Heart right ventricle (tissue), 16 donors: ENCODE measurements at regions not wholly inside any gene's neighbourhood (a gene's known extent, or its start where the extent isn't known, plus 50 kb on each side); places are given as distances from the start of the nearest gene placed in this dataset.

Source experiments
- ATAC-seq, 8 donors: fragments of 200-7000 bp; cut with Tn5 transposase; one replicate each; pipeline ENCODE4 v1.9.1; 2020; ENCODE audit warnings: mild to moderate bottlenecking in 8 of 8, moderate library complexity in 8 of 8, moderate number of reproducible peaks in 1 of 8
- DNase-seq, 2 donors: peaks; one replicate each; pipeline ENCODE4 v3.0.0-alpha.2; 2020
- H3K27ac ChIP-seq, 10 donors: fragments of 200-600 bp; sonication (generic) in 2 of 10; one replicate each; pipeline versions ENCODE4 v1.5.0 to v1.8.0; 2020 to 2022; ENCODE audit warnings: mild to moderate bottlenecking in 3 of 10
- H3K27me3 ChIP-seq, 7 donors: fragments of 200-600 bp; one replicate each; pipeline ENCODE4 v1.8.0; 2021 to 2022; ENCODE audit warnings: mild to moderate bottlenecking in 2 of 7
- H3K36me3 ChIP-seq, 9 donors: fragments of 200-600 bp; sonication (generic) in 1 of 9; one replicate each; pipeline versions ENCODE4 v1.5.0 to v1.8.0; 2020 to 2022; ENCODE audit warnings: mild to moderate bottlenecking in 2 of 9
- H3K4me1 ChIP-seq, 9 donors: fragments of 200-600 bp; sonication (generic) in 1 of 9; one replicate each; pipeline versions ENCODE4 v1.5.0 to v1.8.0; 2020 to 2022; ENCODE audit warnings: mild to moderate bottlenecking in 4 of 9
- H3K4me3 ChIP-seq, 10 donors: fragments of 200-600 bp; sonication (generic) in 2 of 10; one replicate each; pipeline versions ENCODE4 v1.5.0 to v1.8.0; 2020 to 2022; ENCODE audit warnings: mild to moderate bottlenecking in 7 of 10, moderate library complexity in 2 of 10
- H3K9me3 ChIP-seq, 11 donors: fragments of 200-600 bp in 10 of 11; sonication (generic) in 2 of 11; one replicate each; pipeline versions ENCODE4 v1.5.0 to v1.8.0; 2013 to 2022; ENCODE audit warnings: mild to moderate bottlenecking in 2 of 11, control low read depth in 1 of 11, moderate library complexity in 1 of 11
- WGBS, 2 donors: extraction: QIAGEN DNeasy Blood & Tissue Kit; methylation state at CpG; one replicate each; pipeline ENCODE4 v1.1.7; 2013; ENCODE audit warnings: inconsistent platforms in 1 of 2; 5-methylcytosine and 5-hydroxymethylcytosine counted together
- intact Hi-C, 10 donors: fragments of 100-400 bp; cut with DNase I; formaldehyde crosslinking; loops; one replicate each; pipeline versions ENCODE4 v1.11.1 to v1.14.2; 2022
- TF ChIP-seq, protein P1 (sequence below), 9 donors: fragments of 200-600 bp; sonication (generic) in 2 of 9; IDR thresholded peaks; one replicate each; pipeline versions ENCODE4 v1.5.0 to v1.8.0; 2021 to 2022; ENCODE audit warnings: antibody characterized with exemption in 9 of 9, mild to moderate bottlenecking in 5 of 9, moderate library complexity in 1 of 9
- donor health status: Arrhythmogenic right ventricular cardiomyopathy.
- donor health status: ischemic (EF 13 %, LVEDD 7.1; RV severe dilation, severe dysfunction).
- donor health status: healthy with polysubstance abuse.
- donor health status: DM: no; HTN: yes; CAD: no.
- donor health status: DM: no; HTN: no; CAD: no.
- donor health status: ischemic (EF 25% LVEDD 6.9; RV normal size, moderate dysfunction).
- donor health status: ischemic (EF 25% LVEDD 5.7; RV mildly dilated, moderate dysfunction).
- donor health status: healthy.
- donor health status: DM: yes; HTN: yes; CAD: no.
- donor health status: Ischemic cardiomyopathy.
- donor health status: ischemic (EF 35%, LVEDD 5.7; RV mildly dilated, moderate dysfunction).
- donor health status: nonischemic (EF 11% LVEDD 7.7; RV severe dilation, severe dysfunction).
- donor health status: DM: yes; HTN: yes; CAD: no.
- donor health status: PGD.
- donor health status: ischemic (EF 29% LVEDD 5.4; RV normal size, mild dysfunction).
- donor health status: nonischemic (EF 23%, LVEDD 6.1; RV moderate dilation, normal function).

- no peaks in the 10 kb centered on the region for H3K9me3 ChIP-seq
- TF ChIP-seq, protein P1, sequence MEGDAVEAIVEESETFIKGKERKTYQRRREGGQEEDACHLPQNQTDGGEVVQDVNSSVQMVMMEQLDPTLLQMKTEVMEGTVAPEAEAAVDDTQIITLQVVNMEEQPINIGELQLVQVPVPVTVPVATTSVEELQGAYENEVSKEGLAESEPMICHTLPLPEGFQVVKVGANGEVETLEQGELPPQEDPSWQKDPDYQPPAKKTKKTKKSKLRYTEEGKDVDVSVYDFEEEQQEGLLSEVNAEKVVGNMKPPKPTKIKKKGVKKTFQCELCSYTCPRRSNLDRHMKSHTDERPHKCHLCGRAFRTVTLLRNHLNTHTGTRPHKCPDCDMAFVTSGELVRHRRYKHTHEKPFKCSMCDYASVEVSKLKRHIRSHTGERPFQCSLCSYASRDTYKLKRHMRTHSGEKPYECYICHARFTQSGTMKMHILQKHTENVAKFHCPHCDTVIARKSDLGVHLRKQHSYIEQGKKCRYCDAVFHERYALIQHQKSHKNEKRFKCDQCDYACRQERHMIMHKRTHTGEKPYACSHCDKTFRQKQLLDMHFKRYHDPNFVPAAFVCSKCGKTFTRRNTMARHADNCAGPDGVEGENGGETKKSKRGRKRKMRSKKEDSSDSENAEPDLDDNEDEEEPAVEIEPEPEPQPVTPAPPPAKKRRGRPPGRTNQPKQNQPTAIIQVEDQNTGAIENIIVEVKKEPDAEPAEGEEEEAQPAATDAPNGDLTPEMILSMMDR (IDR thresholded peaks at IDR 0.05) = no peak
- H3K36me3 ChIP-seq = no peaks in the 10 kb centered on the region
- no peak for DNase-seq
- ATAC-seq = no peak
- H3K4me1 ChIP-seq = no peaks in the 10 kb centered on the region
- H3K27ac ChIP-seq = no peak overlapping the region
- H3K4me3 ChIP-seq = no peak overlapping the region
- WGBS, 2 donors = 82 to 86% methylated on average over 1 of the region's 1 CpG
- intact Hi-C loops = loop anchor here in 1 of 10 donors (10.0 kb wide), 1 partner anchor 1180 kb away; no protein-coding TSS in a partner anchor
- peaks cover 0 to 5% (median 3%) of the 10 kb centered on the region in 7 donors for H3K27me3 ChIP-seq
These were observed 103.6 kb upstream of the EGFLAM start for GRCh38 chr5:38154615-38155204.

- Histone ChIP-seq H3K9me3 (no peaks in the 10 kb centered on the region), H3K36me3 (no peaks in the 10 kb centered on the region), H3K4me3 (no peak overlapping the region), H3K4me1 (no peaks in the 10 kb centered on the region), H3K27ac (no peak overlapping the region), H3K27me3 (peaks cover 0 to 5% (median 3%) of the 10 kb centered on the region in 7 donors)
- ATAC-seq (no peak), DNase-seq (no peak)
- intact Hi-C loops = loop anchor here in 1 of 10 donors (10.0 kb wide), 1 partner anchor 1183 kb away; no protein-coding TSS in a partner anchor
- TF ChIP-seq, protein P1 (IDR thresholded peaks at IDR 0.05) = no peak
- WGBS, 2 donors = 69 to 78% methylated on average over 2 of the region's 2 CpGs
These were observed 106.5 kb upstream of the EGFLAM start for GRCh38 chr5:38151878-38152277.

DNA sequence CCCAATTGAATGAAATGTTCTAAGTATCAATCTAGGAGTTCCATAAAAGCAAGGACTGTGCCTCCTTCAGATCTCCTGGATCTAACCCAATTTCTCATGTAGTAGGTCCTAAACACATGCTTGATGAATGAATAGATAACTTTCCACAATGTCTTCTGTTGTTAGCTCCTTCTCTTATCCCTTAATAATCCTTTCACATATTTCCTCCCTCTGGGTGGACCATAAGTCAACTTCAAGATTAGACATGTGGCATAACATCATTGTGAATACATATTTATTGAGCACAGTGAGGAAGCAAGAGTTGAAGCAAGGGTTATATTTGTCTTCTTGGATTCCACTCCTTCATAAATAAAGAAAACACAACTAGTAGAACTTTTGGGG is 108.6 kb upstream of the EGFLAM start:
- TF ChIP-seq, protein P1 (IDR thresholded peaks at IDR 0.05) = no peak
- peaks cover 0 to 5% (median 0%) of the 10 kb centered on the region in 7 donors for H3K27me3 ChIP-seq
- H3K4me1 ChIP-seq = no peaks in the 10 kb centered on the region

GRCh38 chr5:38148021-38148625 is 110.2 kb upstream of the EGFLAM start:
- intact Hi-C loops = no loop called here
- WGBS, 2 donors = 73 to 82% methylated on average over 10 of the region's 10 CpGs
- TF ChIP-seq, protein P1 (IDR thresholded peaks at IDR 0.05) = no peak
- Histone ChIP-seq H3K9me3 (no peaks in the 10 kb centered on the region), H3K27me3 (peaks cover 0 to 5% (median 0%) of the 10 kb centered on the region in 7 donors), H3K36me3 (no peaks in the 10 kb centered on the region), H3K4me3 (no peak overlapping the region), H3K27ac (no peak overlapping the region), H3K4me1 (no peaks in the 10 kb centered on the region)
- DNase-seq (no peak), ATAC-seq (no peak)

More for the DNA sequence above, 108.6 kb upstream of the EGFLAM start:
- Histone ChIP-seq H3K9me3 (no peaks in the 10 kb centered on the region), H3K4me3 (no peak overlapping the region), H3K36me3 (no peaks in the 10 kb centered on the region), H3K27ac (no peak overlapping the region)
- intact Hi-C loops = loop anchor here in 1 of 10 donors (10.0 kb wide), 1 partner anchor 1185 kb away; no protein-coding TSS in a partner anchor
- no peak for DNase-seq
- ATAC-seq = no peak
